ENCODE measurements at regions not wholly inside any gene's neighbourhood (a gene's known extent, or its start where the extent isn't known, plus 50 kb on each side); places are given as distances from the start of the nearest gene placed in this dataset.
"Not testable (repeated sequence)": the region's sequence is repeated elsewhere in the genome, so short reads cannot be mapped to it uniquely, and the experiment has no call there.

- DNase-seq, result not testable (repeated sequence)
Observed at GRCh38 chr4:27978427-27979109, 1117.9 kb downstream of the STIM2 start.

GRCh38 chr4:27985522-27985921 lies 1124.9 kb downstream of the STIM2 start:
- no peak for DNase-seq

- DNase-seq, result no peak
Observed at GRCh38 chr4:27986476-27986875, 1125.8 kb downstream of the STIM2 start.

GRCh38 chr4:28001698-28002097 lies 1141.1 kb downstream of the STIM2 start:
- DNase-seq, result no peak

GRCh38 chr4:28004520-28004919 lies 1143.9 kb downstream of the STIM2 start:
- DNase-seq, result no peak

GRCh38 chr4:28006021-28006420 lies 1145.4 kb downstream of the STIM2 start:
- DNase-seq, result no peak

GRCh38 chr4:28007693-28008092 lies 1147.1 kb downstream of the STIM2 start:
- DNase-seq, result no peak

GRCh38 chr4:28009541-28009940 lies 1148.9 kb downstream of the STIM2 start:
- DNase-seq, result no peak

GRCh38 chr4:28010577-28011240 lies 1150.1 kb downstream of the STIM2 start:
- peak; percentile 24 for DNase-seq

GRCh38 chr4:28014469-28014868 lies 1153.8 kb downstream of the STIM2 start:
- DNase-seq, result no peak

- no peak for DNase-seq
Observed at GRCh38 chr4:28015996-28016395, 1155.4 kb downstream of the STIM2 start.

- DNase-seq, result peak; percentile 3
Observed at GRCh38 chr4:28038253-28038652, 1177.6 kb downstream of the STIM2 start.

- DNase-seq, result no peak
Observed at GRCh38 chr4:28062562-28062961, 1201.9 kb downstream of the STIM2 start.

- DNase-seq, result no peak
Observed at GRCh38 chr4:28073860-28074555, 1213.4 kb downstream of the STIM2 start.

- DNase-seq, result peak; percentile 8
Observed at GRCh38 chr4:28075401-28075956, 1214.8 kb downstream of the STIM2 start.

GRCh38 chr4:28077203-28077602 lies 1216.6 kb downstream of the STIM2 start:
- not testable (repeated sequence) for DNase-seq

- DNase-seq, result no peak
Observed at GRCh38 chr4:28082686-28083390, 1222.2 kb downstream of the STIM2 start.

- DNase-seq, result no peak
Observed at GRCh38 chr4:28092610-28093009, 1232.0 kb downstream of the STIM2 start.

- no peak for DNase-seq
Observed at GRCh38 chr4:28093071-28093470, 1232.4 kb downstream of the STIM2 start.

- no peak for DNase-seq
Observed at GRCh38 chr4:28101583-28101982, 1240.9 kb downstream of the STIM2 start.

- no peak for DNase-seq
Observed at GRCh38 chr4:28105271-28105859, 1244.7 kb downstream of the STIM2 start.

- no peak for DNase-seq
Observed at GRCh38 chr4:28106155-28106554, 1245.5 kb downstream of the STIM2 start.
